HG03432 (cell line): ENCODE measurements at regions not wholly inside any gene's neighbourhood (a gene's known extent, or its start where the extent isn't known, plus 50 kb on each side); places are given as distances from the start of the nearest gene placed in this dataset.
"Not testable (repeated sequence)": the region's sequence is repeated elsewhere in the genome, so short reads cannot be mapped to it uniquely, and the experiment has no call there.

ENCODE experiments used
- ATAC-seq: cut with Tn5 transposase; IDR thresholded peaks from one replicate; pipeline ENCODE4 v1.9.1; 2021; ENCODE audit warnings: mild to moderate bottlenecking, moderate library complexity; ENCODE audit not compliant: unreplicated experiment

DNA sequence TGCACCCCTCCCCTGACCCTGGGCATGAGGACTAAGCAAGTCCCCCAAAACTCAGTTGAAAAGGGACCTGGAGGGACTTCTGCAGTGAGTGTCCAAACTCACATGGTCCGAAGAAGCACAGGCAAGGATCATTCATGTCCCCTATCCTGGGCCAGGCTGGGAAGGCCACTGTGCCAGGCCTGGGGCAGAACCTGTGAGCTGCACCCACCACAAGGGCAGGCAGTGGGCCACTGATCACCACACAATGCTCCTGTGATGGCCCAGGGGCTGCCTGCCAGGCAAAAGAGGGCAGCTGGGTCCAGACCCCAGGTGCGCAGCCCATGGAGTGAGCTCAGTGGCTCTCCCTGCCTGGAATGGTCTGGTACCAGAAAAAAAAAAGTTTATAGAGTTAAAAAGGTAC is 295.4 kb downstream of the CCDC74A start:
- not testable (repeated sequence) for ATAC-seq

DNA sequence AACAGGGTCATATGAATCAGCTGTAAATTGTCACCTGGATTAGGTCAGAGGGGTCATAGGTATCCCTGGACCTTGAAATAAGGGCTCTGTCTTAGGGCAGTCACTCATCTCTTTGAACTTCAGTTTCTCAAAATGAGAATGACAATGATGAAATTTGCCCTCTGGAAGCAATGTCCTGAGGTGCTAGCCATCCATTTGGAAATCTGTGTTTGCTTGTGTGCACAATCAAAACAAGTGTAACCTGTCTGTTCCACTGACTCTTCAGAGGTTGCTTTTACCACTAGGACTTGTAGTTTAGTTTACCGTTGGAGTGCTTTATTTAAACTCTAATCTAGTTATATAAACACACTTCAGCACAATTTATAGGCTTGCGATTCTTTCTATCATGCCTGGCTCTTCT is 297.3 kb downstream of the CCDC74A start:
- not testable (repeated sequence) for ATAC-seq

DNA sequence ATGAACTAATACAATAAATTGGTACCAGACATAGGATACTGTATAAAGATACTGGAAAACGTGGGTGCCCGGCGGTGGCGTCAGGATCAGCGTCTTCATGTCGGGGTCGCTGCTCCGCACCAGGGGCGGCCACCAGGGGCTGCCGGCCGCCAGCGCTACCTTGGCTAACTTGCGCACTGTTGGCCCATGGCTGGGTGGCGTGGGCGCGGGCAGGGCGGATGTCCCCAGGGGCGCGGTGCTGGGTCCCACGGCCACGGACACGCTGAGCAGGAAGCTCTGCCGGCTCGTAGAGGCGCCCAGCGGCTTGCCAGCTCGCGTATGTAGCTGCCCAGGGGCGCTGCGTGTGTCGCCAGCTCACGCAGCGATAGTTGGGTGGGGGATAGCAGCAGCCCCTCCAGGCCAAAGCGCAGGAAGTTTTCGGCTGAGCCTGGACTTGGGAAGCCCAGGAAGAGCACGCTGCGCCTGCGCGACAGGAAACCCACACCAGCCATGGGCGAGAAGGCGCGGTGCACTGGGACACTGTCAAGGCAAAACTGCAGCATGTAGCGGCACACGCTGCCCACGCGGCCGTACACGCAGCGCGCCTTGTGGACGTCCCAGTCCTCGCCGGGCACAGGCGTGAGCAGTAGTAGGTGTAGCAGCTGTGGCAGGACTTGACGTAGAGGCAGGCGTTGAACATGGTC is 299.9 kb downstream of the CCDC74A start:
- no peak for ATAC-seq

DNA sequence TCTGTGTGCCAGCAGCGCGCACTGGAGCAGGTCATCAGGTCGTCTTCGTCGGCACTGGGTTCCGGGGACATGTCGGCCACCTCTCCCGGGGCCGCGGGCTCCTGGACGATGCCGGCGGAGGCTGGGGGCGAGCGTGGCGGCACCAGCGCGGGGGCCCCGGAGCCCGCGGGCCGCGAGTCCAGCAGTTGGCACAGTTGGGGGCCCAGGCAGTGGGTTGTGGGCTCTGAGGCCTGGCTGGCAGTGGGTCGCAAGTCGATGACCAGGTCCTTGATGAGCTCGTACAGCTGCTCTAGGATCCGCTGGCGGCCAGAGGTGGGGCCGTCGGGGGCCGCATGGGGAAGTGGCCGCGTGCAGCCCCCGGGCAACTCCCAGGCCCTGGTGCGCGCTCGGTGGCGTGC is 300.5 kb downstream of the CCDC74A start:
- ATAC-seq: no peak

DNA sequence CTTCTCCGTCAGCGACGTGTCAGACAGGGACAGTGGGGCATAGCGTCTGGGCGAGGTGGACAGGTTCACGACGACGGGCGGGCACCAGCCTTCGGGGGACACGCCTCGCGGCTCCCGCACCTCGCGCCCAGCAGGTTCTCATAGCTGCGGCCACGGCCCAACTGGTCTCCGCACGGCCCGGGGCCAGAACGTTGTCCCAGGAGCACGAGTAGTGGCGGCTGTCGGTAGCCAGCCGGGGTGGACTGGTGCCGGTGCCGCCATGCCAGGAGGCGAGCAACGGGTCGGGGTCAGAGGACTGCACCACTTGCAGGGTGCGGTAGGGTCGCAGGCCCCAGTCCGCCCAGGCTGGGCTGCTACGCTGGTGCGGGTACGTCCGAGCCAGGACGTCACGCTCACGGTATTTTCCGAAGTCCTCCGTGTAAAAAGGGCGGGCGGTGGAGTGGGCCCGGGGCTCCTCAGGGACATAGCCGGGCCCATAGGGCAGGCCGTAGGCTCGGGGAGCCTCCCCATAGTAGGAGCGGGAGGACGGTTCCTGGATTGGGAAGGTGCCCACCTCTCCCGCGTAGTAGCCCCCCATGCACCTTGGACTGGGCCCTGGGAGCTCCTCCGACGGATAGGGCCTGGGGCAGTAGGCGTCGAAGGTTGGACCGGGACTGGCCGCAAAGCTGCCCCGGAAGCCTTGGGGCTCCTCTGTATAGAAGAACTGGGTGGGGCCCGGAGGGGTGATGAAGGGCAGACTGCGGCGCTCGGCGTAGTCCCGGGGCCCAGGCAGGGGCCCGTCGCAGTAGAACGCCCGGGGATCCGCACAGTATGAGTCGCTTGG is 301.2 kb downstream of the CCDC74A start:
- not testable (repeated sequence) for ATAC-seq

DNA sequence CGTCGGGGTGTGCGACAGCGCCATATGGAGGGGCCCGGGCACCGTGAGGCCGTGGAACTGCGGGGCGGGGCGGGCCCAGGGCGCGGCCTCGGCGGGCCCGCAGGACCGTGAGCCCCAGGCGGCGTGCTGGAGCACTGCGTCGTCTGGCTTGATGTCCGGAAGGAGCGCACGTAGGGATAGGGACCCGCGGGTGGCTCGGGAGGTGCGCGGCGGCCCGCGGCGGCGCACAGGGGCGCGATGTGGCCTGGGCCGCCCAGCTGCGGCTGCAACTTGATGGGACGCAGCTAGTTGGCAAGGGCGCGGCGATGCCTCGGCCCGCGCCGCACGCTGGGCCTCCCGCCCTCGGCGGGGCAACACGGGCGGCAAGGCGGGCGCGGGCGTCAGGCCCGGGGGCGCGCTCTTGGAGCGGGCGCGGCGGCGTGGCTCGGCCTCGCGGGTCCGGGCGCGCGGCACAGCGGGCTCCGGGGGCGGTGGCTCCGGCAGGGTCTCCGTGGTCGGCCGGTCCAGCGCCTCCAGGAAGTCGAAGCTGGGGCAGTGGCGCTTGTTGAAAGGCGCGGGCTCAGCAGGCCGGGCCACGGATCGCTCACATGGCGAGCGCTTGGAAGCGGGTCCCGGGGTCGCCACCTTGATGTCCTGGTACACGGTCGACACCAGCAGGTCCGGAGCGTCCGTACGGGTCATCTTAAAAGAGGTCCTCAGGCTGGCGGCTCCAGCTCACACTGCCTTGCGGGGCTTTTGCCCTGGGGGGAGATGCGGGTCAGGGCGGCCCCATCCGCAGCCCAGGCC is 302.0 kb downstream of the CCDC74A start:
- not testable (repeated sequence) for ATAC-seq

DNA sequence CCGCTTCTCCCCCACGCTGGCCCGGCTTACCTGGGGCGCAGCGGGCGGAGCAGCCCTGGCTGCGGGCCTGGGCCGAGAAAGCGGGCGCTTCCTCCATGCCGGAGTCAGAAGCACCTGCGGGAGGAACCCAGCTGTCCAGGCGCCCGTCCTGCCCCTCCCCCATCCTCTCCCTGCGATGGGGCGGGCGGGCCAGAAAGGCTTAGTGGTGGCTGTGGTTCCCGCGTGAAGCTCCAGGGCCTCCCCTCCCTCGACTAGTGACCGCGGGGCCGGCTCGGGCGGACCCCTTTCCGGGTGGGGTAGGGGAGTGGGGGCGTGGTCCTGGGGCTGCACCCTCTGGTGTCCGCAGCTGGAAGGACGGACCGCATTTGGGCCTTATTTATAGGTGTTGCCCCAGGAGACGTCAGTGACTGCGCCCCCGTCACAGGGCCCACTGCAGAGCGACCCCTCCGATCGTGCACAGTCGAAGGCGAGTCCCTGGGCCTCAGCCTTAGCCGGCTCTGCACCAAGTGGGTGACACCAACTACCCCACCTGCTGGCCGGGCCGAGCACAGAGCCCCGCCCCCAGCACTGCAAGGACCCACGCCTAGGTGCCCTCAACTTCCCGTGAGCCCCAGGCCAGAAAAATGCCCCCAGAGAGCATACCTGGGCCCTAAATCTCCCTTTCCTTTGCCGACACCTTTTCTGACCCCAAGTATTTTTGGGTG is 302.7 kb downstream of the CCDC74A start:
- ATAC-seq: not testable (repeated sequence)

DNA sequence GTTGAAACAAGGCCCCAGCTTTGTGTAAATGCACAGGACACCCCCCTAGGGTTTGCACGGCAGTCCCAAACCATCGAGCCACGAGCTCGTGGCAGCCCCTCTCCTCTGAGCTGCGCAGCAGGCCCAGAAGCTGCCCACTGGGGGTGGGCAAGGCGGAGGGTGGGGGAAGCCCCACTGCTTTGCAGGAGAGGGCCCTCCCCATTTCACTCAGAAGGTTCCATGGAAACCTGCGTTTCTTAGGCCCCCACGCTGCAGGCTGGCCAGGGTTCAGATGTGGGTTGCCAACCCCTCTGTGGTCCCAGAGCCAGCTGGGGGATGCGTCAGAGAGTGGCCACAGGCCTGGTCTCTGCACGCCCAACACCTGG is 303.2 kb downstream of the CCDC74A start:
- not testable (repeated sequence) for ATAC-seq

DNA sequence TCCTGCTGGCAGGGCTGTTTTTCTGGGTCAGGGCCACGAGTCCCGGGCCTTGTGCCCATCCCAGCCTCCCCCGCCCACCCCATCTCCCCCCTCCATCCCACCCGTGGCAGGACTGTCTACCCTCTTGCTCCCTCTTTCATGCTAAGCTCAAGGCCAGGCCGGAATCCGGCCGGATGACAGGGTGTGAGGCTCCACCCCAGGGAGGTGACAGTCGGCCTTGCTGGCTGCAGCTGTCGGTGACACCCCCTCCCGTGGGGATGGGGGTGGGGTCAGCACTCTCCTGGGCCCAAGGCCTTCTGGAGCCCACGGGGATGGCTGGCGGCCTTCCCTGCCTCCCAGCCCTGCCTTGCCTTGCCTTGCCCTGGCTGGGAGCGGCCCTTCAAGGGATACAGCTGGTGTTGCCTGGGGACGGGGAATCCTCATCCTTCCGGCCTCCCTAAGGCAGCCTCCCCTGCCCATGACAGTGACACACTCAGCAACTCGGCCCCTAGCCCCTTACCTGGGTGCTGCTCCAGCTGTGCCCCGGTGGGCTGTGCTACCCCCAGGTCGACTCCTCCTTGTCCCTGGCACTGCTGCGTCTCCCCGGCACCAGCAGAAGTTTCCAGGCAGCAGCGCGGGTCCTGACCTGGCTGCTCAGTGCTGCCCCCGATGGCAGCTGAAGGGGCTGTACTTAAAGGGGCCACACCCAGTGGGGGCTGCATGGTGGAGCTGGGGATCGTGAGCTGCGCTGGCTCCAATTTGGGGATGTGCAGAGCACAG is 303.9 kb downstream of the CCDC74A start:
- ATAC-seq: peak; percentile 36

DNA sequence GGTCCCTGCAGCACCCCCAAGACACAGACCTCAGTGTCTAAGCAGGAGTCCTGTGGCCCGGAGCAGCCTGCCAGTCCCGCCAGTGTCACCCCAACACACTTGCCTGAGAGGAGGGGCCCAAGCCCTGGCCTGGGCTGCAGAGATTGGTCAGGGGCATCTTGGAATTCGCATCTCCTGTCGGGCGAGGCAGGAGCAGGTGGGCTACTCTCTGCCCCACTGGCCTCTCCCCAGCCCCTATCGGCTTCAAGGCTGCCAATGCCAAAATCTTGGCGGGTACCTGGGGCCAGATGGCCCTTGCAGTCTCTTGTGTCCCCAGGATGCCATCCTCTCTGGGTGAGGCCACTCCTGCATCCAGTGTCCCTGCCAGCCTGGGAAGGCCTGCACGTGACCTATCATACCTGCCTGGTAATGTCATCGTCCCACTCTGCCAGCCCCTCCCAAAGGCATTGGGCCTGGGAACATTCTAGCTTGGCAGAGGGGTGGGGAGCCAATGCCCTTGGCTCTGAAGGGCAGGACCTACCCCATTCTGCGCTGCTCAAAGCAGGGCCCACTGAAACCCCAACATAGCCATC is 304.6 kb downstream of the CCDC74A start:
- not testable (repeated sequence) for ATAC-seq

DNA sequence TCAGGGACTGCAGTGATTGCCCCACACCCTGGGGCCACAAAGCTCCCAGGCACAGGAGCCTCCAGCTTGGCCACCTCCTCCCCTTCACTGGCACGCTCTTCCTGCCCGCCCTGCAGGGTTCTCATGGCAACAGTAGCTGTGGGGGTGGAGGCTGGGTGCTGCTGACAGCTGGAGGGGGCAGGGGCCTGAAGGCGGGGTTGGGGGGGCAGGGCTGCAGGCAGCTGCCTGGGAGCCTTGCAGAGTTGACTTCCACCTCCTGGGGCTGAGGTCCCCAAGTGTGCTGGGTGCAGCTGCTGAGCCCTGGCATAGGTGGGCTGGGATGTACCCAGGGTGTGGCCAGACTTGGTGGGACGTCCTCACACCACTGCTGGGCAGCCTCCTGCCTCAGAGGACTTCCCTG is 305.2 kb downstream of the CCDC74A start:
- ATAC-seq: not testable (repeated sequence)

DNA sequence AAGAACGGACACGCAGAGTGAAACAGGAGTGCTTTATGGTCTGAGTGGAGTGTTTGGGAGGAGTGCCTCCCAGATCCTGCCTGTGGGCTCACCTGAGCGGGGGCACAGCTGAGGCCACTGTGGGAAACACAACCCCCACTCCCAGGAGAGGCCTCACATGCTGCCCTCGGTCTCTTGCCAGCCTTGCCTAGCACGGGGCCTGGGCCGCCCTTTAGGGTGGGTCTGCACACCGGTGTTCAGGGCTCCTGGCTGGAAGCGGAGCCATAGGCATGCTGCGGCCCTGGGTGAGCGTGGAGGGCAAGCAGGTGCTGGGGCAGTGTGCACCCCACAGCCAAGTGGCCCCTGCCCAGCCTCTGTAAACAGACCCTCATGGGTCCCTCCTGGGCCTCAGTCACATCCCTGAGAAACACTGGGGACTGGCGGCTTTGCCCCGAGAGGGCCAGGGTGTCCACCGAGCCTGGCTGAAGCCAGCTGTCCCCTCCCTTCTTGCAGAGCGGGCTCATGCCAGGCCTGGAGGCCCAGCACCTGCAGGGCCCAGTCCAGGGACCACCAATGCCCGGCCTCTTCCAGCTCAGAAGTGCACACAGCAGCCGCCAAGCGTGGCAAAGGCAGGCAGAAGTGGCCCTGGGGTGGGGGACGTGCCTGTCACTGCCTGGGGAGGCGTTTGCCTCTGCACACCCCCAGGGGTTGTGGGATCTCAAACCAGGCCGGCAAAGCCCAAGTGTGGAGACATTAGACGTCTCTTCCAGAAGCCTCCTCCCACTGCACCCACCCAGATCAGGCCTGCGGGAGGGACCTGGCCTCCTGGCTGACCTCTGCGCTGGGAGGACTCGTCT is 305.9 kb downstream of the CCDC74A start:
- not testable (repeated sequence) for ATAC-seq

DNA sequence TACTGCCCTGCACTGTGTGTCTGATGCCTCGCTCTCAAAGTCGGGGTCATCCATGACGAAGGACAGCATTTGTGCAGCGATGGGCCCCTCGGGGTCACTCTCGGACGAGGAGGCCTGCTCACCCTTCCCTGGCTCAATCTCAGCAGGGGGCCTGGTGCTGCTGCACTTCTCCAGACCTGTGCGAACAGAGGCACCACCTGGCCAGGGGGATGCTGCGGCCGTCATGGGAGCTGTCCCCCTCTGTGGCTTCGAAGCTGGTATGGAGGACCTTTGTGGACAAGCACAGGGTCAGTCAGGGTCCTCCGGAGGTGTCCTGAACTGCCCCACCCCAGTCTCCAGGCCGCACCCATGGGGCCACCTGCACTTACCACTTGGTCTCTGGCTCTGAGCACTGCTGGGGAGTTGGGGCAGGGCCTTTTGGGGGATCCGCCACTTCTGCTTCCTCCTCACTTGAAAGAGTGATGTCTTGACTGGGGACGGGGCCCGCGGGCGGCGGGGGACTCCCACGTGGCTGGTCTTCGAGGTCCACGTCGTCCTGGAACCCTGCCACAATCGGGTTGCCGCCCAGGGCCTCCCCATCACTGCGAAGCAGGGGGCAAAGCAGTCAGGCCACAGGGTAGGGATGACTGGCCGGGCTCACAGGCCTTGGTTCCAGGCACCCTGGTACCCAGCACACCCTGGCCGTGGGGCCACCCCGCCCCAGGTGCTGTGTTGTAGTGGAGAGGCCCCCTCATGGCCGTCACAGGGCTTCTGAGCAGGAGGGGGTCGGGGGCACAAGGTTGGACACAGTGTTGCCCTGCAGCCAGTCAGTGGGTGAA is 306.7 kb downstream of the CCDC74A start:
- ATAC-seq: not testable (repeated sequence)

DNA sequence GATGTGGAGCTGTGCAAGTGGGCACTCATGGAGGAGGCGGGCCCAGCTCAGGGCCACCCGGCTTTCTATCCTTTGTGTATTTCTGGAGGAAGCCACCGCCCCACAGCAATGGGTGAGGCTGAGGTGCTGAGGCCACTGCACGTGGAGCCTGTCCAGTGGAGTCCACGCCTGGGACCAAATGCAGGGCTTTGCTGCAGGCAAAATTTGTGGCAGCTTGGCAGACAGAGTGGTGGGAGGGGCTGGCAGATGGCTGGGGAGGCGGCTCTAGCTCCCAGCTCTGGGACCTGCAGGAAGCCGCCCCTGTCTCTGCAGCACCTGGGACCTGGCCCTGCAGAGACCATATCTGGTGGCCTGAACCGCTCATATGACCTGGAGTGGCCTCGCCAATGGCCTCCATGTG is 307.3 kb downstream of the CCDC74A start:
- not testable (repeated sequence) for ATAC-seq

DNA sequence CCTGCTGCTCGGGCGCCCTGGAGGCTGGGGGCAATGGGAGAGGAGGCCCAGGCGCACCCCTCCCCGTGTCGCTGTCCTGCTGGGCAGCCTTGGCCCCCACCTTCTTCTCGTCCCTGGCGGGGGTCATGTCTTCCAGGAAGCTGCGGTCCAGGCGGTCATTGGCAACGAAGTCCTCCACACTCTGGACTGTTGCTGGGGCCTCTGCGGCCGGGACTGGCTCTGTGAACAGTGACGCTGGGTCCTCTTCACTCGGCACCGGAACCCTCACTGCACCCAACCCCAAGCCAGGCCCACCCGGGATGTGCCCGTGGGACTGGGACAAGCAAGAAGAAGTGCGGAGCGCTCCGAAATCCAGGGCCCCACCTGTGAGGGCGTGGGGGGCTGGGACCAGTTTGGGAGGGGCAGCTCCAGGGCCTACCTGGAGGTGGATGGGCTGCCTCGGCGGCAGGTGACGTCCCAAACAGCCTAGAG is 308.0 kb downstream of the CCDC74A start:
- no peak for ATAC-seq

DNA sequence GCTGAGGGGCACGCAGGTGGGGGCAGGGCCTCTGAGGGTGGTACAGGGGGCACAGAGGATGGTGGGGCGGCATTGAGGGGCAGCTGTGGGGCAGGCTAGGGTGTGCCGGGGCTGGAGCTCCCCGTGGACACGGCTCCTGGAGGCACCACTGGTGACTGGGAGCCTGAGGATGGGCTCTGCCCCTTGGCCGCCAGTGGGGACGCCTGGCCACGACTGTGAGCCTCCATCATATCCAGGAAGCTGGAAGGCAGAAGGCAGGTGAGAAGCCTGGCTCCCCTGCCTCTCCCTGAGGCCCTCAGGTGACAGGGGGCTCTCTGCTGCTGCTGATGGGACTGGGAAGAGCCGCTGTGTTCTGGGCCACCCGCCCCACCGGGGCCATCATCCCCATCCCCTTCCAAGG is 308.4 kb downstream of the CCDC74A start:
- ATAC-seq: not testable (repeated sequence)

DNA sequence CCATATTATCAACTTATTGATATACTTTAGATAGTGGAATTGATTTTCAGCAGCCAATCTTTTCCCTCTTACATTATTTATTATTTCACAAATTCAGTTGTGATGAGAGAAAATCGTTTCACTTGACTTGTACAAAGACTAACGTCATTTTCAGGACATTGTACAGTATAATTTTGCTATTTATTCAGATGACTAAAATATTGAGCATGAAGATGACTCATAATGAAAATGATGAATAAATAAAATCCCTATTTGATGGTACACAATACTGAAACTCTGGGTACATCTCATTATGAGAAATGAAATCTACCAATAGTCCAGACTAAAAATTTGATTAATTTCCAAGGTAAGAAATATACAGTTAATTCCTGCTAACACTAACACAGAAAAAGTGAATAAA is 316.4 kb downstream of the CCDC74A start:
- not testable (repeated sequence) for ATAC-seq

DNA sequence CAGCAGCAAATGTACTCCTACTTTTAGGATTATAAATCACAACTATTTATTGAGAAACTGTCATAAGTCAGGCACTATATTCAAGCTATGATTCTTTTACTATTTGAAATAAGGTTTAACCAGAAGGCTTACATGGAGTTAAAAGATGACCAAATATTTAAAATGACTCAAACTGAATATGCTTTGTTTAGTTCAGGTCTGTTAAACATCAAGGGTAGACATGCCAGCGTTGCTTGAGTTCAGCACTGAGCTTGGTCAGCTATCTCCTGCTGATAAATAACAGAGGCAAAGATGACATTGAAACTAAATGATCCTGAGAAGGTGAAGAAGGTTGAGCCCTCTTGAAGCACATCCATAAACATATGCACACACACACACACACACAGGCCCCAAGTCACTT is 305.6 kb downstream of the ANKRD30BL start:
- ATAC-seq: not testable (repeated sequence)
